ENCODE measurements at regions not wholly inside any gene's neighbourhood (a gene's known extent, or its start where the extent isn't known, plus 50 kb on each side); places are given as distances from the start of the nearest gene placed in this dataset.
"Not testable (repeated sequence)": the region's sequence is repeated elsewhere in the genome, so short reads cannot be mapped to it uniquely, and the experiment has no call there.

- no peaks in the 10 kb centered on the region for H3K4me1 Mint-ChIP-seq
- H3K9me3 Mint-ChIP-seq = no peaks in the 10 kb centered on the region
- no peak for DNase-seq
- no peaks in the 10 kb centered on the region for H3K36me3 Mint-ChIP-seq (ENCODE audit: low read depth)
- intact Hi-C loops (cut with micrococcal nuclease) = no loop called here
- no peak overlapping the region for H3K4me3 Mint-ChIP-seq
- H3K27me3 Mint-ChIP-seq = peaks cover 63% of the 10 kb centered on the region
- H3K27ac Mint-ChIP-seq = no peak overlapping the region
Measured at GRCh38 chr5:138702166-138703077, 50.8 kb upstream of the CTNNA1 start.

DNA sequence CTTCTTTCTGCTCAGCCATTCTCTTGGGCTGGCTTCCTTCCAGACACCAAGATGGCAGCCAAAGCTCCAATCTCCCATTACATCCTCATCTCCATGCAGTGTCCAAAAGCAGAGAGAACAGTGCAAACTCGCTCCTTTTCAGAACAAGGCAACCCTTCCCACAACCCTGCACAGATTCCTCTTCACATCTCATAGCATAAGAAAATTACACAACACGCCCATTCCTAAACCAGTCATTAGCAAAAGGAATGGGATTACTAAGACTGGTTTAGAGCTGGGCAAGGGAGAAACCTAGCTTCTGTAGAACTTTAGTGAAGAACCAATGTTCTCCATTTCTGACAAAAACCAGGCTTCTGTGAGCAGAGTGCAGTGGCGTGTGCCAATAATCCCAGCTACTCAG is 51.5 kb upstream of the CTNNA1 start:
- H3K36me3 Mint-ChIP-seq (ENCODE audit: low read depth) = no peaks in the 10 kb centered on the region
- intact Hi-C loops (cut with micrococcal nuclease) = no loop called here
- no peaks in the 10 kb centered on the region for H3K9me3 Mint-ChIP-seq
- DNase-seq = no peak
- H3K4me3 Mint-ChIP-seq = no peak overlapping the region
- no peak overlapping the region for H3K27ac Mint-ChIP-seq
- H3K4me1 Mint-ChIP-seq = no peaks in the 10 kb centered on the region
- H3K27me3 Mint-ChIP-seq = peaks cover 57% of the 10 kb centered on the region

- H3K4me3 Mint-ChIP-seq = no peak overlapping the region
- no peaks in the 10 kb centered on the region for H3K9me3 Mint-ChIP-seq
- H3K27me3 Mint-ChIP-seq = peaks cover 53% of the 10 kb centered on the region
- no peaks in the 10 kb centered on the region for H3K36me3 Mint-ChIP-seq (ENCODE audit: low read depth)
- intact Hi-C loops (cut with micrococcal nuclease) = no loop called here
- no peak overlapping the region for H3K27ac Mint-ChIP-seq
- DNase-seq = no peak
- no peaks in the 10 kb centered on the region for H3K4me1 Mint-ChIP-seq
Measured at GRCh38 chr5:138700581-138701362, 52.5 kb upstream of the CTNNA1 start.

DNA sequence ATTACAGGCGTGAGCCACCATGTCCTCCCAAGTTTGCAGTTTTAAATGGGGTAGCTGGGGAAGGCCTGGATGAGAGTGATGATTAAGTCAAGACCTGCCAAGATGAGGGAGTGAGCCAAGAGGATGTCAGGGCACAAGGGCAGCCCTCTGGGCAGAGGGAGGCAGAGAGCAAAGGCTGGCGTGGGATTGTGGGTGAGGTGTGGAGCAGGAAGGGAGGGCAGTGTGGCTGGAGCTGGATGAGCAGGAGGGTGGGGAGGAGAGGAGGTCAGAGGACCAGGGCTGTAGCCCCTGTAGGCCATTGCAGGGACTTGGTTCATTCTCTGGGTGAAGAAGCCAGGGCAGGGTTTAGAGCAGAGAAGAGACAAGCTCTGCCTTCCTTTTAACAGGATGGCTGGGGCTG is 53.7 kb upstream of the CTNNA1 start:
- Mint-ChIP-seq H3K4me3 (no peak overlapping the region), H3K36me3 (ENCODE audit: low read depth) (no peaks in the 10 kb centered on the region), H3K9me3 (no peaks in the 10 kb centered on the region), H3K27ac (no peak overlapping the region), H3K4me1 (no peaks in the 10 kb centered on the region), H3K27me3 (peaks cover 53% of the 10 kb centered on the region)
- intact Hi-C loops (cut with micrococcal nuclease) = no loop called here
- no peak for DNase-seq

DNA sequence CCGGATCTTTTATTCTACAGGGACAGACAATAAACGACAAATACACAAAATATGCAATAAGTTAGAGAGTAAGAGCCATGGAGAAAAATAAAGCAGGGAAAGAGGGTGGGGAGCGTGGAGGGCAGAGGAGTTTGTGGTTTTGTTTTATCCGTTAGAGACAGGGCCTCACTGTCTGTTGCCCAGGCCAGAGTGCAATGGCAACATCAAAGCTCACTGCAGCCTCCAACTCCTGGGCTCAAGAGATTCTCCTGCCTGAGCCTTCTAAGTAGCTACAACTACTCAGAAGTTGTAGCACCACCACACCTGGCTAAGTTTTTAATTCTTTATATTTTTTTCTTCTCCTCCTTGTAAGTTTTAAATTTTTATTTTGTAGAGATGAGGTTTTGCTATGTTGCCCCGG is 54.5 kb upstream of the CTNNA1 start:
- DNase-seq = no peak
- Mint-ChIP-seq H3K36me3 (ENCODE audit: low read depth) (no peaks in the 10 kb centered on the region), H3K4me3 (no peak overlapping the region), H3K4me1 (no peaks in the 10 kb centered on the region), H3K27me3 (peaks cover 55% of the 10 kb centered on the region), H3K27ac (no peak overlapping the region), H3K9me3 (no peaks in the 10 kb centered on the region)
- intact Hi-C loops (cut with micrococcal nuclease) = no loop called here

DNA sequence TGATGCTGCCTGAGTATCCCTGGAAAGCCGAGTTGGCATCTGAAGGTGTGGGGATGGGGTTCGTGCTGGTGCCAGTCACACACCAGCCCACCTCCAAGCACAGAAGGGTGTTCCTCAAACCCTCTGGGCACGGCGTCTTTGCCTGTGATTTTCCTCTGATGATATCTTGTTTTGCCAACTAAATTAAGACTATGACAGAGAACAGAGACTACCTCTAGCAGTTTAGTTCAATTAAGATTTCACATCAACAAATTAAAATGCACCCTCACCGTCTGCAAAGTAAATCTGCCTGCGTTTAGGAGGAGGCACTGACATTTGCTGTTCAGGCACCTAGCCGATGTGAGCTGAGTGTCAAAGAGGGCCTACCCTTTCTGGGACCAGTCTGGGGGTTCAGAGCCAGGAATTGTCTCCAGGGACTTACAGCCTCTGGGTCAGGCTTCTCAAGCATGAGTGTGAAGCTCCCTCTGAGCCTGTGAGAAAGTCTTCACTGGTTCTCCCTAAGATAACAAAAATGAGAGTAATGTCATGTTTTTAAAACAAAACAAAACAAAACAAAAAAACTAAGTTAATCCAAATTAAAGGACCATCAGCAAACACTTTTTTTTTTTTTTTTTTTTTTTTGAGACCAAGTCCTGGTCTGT is 55.4 kb upstream of the CTNNA1 start:
- Mint-ChIP-seq H3K4me3 (no peak overlapping the region), H3K27me3 (peaks cover 52% of the 10 kb centered on the region), H3K27ac (no peak overlapping the region), H3K36me3 (ENCODE audit: low read depth) (no peaks in the 10 kb centered on the region), H3K9me3 (no peaks in the 10 kb centered on the region), H3K4me1 (no peaks in the 10 kb centered on the region)
- intact Hi-C loops (cut with micrococcal nuclease) = no loop called here
- no peak for DNase-seq

GRCh38 chr5:138696501-138696900 is 56.7 kb upstream of the CTNNA1 start:
- Mint-ChIP-seq H3K27ac (no peak overlapping the region), H3K27me3 (peaks cover 52% of the 10 kb centered on the region), H3K36me3 (ENCODE audit: low read depth) (no peaks in the 10 kb centered on the region), H3K4me1 (peaks cover 4% of the 10 kb centered on the region), H3K4me3 (no peak overlapping the region), H3K9me3 (no peaks in the 10 kb centered on the region)
- intact Hi-C loops (cut with micrococcal nuclease) = no loop called here
- DNase-seq = no peak

DNA sequence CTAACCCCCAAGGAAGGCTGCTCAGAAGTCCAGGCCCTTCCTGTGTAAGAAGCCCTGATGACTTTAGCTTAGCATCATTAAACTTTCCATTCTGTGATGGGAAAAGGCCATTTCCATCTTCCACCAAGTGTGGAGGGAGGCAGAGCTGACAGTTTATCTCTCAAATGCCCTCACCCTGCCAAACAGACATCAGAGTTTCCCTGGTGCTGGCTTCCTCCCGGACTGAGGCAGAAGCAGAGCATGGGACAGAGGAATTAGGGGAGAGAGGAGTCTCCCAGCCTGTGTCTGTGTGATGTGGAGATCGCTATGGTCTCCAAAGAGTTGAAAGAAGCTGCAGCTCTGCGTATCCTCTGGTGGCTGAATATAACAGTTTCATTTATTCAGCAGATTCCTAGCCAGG is 57.4 kb upstream of the CTNNA1 start:
- intact Hi-C loops (cut with micrococcal nuclease) = no loop called here
- Mint-ChIP-seq H3K36me3 (ENCODE audit: low read depth) (no peaks in the 10 kb centered on the region), H3K9me3 (no peaks in the 10 kb centered on the region), H3K27ac (no peak overlapping the region), H3K4me3 (no peak overlapping the region), H3K27me3 (peaks cover 48% of the 10 kb centered on the region), H3K4me1 (peaks cover 4% of the 10 kb centered on the region)
- no peak for DNase-seq

DNA sequence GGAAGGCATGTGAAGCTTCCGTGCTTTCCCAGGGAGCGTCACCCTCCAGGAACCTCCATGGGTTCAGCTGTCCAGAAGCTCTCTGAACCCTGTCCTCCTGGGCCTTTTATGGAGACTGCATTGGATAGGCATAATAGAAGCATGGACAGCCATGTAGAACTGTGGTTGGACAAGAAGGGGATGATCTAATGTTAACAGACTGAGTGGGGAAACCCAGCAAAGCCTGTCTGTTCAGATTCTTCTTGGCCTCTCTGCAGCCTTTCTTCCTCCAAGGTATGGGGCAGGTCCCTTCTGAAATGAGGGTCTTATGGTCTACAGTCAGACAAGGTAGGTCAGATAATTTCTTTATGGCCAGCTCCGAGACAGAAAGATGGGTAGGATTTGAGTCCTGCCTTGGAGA is 59.1 kb upstream of the CTNNA1 start:
- Mint-ChIP-seq H3K9me3 (peaks cover 4% of the 10 kb centered on the region), H3K4me3 (no peak overlapping the region), H3K27me3 (peaks cover 42% of the 10 kb centered on the region), H3K4me1 (peaks cover 4% of the 10 kb centered on the region), H3K27ac (no peak overlapping the region), H3K36me3 (ENCODE audit: low read depth) (no peaks in the 10 kb centered on the region)
- DNase-seq = no peak
- intact Hi-C loops (cut with micrococcal nuclease) = no loop called here

- peaks cover 4% of the 10 kb centered on the region for H3K4me1 Mint-ChIP-seq
- intact Hi-C loops (cut with micrococcal nuclease) = no loop called here
- H3K4me3 Mint-ChIP-seq = no peak overlapping the region
- peaks cover 4% of the 10 kb centered on the region for H3K9me3 Mint-ChIP-seq
- no peak overlapping the region for H3K27ac Mint-ChIP-seq
- DNase-seq = no peak
- H3K36me3 Mint-ChIP-seq (ENCODE audit: low read depth) = no peaks in the 10 kb centered on the region
- peaks cover 37% of the 10 kb centered on the region for H3K27me3 Mint-ChIP-seq
Measured at GRCh38 chr5:138692370-138692769, 60.9 kb upstream of the CTNNA1 start.

GRCh38 chr5:138686668-138687067 is 66.6 kb upstream of the CTNNA1 start:
- intact Hi-C loops (cut with micrococcal nuclease) = no loop called here
- peaks cover 2% of the 10 kb centered on the region for H3K4me1 Mint-ChIP-seq
- no peaks in the 10 kb centered on the region for H3K36me3 Mint-ChIP-seq (ENCODE audit: low read depth)
- H3K27me3 Mint-ChIP-seq = peaks cover 36% of the 10 kb centered on the region
- H3K27ac Mint-ChIP-seq = no peak overlapping the region
- DNase-seq = no peak
- peaks cover 8% of the 10 kb centered on the region for H3K9me3 Mint-ChIP-seq
- H3K4me3 Mint-ChIP-seq = no peak overlapping the region

- no peak for DNase-seq
- intact Hi-C loops (cut with micrococcal nuclease) = no loop called here
- H3K27me3 Mint-ChIP-seq = peaks cover 36% of the 10 kb centered on the region
- peaks cover 4% of the 10 kb centered on the region for H3K9me3 Mint-ChIP-seq
- no peaks in the 10 kb centered on the region for H3K36me3 Mint-ChIP-seq (ENCODE audit: low read depth)
- no peak overlapping the region for H3K27ac Mint-ChIP-seq
- H3K4me3 Mint-ChIP-seq = no peak overlapping the region
- H3K4me1 Mint-ChIP-seq = no peaks in the 10 kb centered on the region
Measured at GRCh38 chr5:138685193-138685745, 68.0 kb upstream of the CTNNA1 start.

DNA sequence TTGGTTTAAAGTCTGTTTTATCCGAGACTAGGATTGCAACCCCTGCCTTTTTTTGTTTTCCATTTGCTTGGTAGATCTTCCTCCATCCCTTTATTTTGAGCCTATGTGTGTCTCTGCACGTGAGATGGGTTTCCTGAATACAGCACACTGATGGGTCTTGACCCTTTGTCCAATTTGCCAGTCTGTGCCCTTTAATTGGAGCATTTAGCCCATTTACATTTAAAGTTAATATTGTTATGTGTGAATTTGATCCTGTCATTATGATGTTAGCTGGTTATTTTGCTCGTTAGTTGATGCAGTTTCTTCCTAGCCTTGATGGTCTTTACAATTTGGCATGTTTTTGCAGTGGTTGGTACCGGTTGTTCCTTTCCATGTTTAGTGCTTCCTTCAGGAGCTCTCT is 70.8 kb upstream of the CTNNA1 start:
- H3K9me3 Mint-ChIP-seq; H3K27ac Mint-ChIP-seq; H3K4me1 Mint-ChIP-seq; H3K36me3 Mint-ChIP-seq (ENCODE audit: low read depth); H3K4me3 Mint-ChIP-seq; DNase-seq; intact Hi-C loops (cut with micrococcal nuclease): not testable (repeated sequence)
- H3K27me3 Mint-ChIP-seq = peaks cover 42% of the 10 kb centered on the region

- H3K36me3 Mint-ChIP-seq (ENCODE audit: low read depth); intact Hi-C loops (cut with micrococcal nuclease); H3K4me1 Mint-ChIP-seq; DNase-seq; H3K27ac Mint-ChIP-seq; H3K4me3 Mint-ChIP-seq: not testable (repeated sequence)
- H3K9me3 Mint-ChIP-seq = peaks cover 13% of the 10 kb centered on the region
- H3K27me3 Mint-ChIP-seq = peaks cover 50% of the 10 kb centered on the region
Measured at GRCh38 chr5:138678826-138679225, 74.4 kb upstream of the CTNNA1 start.

Data from activated CD4-positive, alpha-beta T cell treated with anti-CD3 and anti-CD28 coated beads, Interleukin-2, amount 10 ng/mL, durations not matched to agents 24 days and 14 days (primary cell).